ENCODE measurements at regions not wholly inside any gene's neighbourhood (a gene's known extent, or its start where the extent isn't known, plus 50 kb on each side); places are given as distances from the start of the nearest gene placed in this dataset.
"Not testable (repeated sequence)": the region's sequence is repeated elsewhere in the genome, so short reads cannot be mapped to it uniquely, and the experiment has no call there.

DNA sequence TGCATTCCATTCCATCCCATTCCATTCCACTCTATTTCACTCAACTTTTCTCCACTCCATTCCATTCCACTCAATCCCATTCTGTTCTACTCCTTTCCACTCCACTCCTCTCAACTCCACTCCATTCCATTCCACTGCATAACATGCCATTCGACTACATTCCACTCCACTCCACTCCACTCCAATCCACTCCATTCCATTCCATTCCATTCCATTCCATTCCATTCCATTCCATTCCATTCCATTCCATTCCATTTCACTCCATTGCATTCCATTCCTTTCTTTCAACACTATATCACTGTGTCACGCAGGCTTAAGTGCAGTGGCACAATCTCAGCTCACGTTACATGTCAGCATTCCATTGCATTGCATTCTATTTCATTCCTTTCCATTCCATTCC is 1430.4 kb downstream of the TSPY10 start:
- DNase-seq (ENCODE audit: low spot score), result not testable (repeated sequence)

- peak; percentile 33 for DNase-seq (ENCODE audit: low spot score)
Measured at GRCh38 chrY:10973422-10973821, 1445.7 kb downstream of the TSPY10 start.

DNA sequence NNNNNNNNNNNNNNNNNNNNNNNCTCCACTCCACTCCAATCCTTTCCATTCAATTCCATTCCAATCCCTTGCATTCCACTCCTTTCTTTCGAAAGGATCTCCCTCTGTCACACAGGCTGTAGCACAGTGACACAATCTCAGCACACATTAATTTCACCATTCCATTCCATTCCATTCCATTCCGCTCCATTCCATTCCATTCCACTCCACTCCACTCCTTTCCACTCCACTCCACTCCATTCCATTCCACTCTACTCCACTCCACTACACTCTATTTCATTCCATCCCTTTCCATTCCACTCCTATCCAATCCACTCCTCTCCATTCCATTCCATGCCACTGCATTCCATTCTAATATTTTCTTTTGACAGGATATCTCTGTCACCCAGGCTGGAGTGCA is 1459.0 kb downstream of the TSPY10 start:
- no peak for DNase-seq (ENCODE audit: low spot score)

DNA sequence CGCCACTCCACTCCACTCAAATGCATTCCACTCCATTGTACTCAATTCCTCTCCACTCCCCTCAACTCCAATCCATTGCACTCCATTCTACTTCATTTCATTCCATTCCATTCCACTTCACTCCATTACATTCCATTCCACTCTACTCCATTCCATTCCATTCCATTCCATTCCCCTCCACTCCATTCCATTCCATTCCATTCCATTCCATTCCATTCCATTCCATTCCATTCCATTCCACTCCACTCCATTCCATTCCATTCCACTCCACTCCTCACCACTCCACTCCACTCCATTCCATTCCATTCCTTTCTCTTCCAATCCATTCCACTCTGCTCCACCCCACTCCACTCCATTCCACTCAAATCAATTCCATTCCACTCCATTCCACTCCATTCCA is 1459.9 kb downstream of the TSPY10 start:
- DNase-seq (ENCODE audit: low spot score), result no peak

DNA sequence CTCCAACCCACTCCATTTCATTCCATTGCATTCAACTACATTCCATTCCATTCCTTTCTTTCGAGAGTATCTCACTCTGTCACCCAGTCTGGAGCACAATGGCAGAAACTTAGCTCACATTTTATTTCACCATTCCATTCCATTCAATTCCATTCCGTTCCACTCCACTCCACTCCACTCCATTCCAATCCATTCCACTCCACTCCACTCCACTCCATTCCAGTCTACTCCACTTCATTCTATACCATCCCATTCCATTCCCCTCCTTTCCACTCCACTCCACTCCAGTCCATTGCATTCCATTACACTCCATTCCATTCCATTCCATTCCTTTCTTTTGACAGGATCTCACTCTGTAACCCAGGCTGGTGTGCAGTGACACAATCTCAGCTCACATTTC is 1466.3 kb downstream of the TSPY10 start:
- DNase-seq (ENCODE audit: low spot score), result no peak

DNA sequence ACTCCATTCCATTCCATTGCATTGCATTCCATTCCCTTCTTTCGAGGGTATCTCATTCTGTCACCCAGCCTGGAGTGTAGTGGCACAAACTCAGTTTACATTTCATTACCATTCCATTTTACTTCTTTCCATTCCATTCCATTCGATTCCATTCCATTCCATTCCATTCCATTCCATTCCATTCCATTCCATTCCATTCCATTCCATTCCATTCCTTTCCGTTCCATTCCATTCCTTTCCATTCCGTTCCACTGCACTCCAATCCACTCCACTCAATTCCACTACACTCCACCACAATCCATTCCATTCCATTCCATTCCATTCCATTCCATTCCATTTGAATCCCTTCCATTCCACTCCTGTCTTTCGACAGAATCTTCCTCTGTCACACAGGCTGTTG is 1472.0 kb downstream of the TSPY10 start:
- DNase-seq (ENCODE audit: low spot score), result not testable (repeated sequence)

GRCh38 chrY:11014229-11014628 is 1486.5 kb downstream of the TSPY10 start:
- DNase-seq (ENCODE audit: low spot score), result not testable (repeated sequence)

DNA sequence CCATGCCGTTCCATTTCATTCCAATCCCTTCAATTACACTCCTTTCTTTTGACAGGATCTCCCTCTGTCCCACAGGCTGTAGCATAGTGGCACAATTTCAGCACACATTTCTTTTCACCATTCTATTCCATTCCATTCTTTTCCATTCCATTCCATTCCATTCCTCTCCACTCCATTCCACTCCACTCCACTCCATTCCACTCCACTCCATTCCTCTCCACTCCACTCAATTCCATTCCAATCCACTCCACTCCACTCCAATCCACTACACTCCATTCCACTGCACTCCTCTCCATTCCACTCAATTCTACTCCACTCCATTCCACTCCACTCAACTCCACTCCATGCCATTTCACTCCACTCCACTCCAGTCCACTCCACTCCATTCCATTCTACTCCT is 1495.1 kb downstream of the TSPY10 start:
- DNase-seq (ENCODE audit: low spot score), result no peak

DNA sequence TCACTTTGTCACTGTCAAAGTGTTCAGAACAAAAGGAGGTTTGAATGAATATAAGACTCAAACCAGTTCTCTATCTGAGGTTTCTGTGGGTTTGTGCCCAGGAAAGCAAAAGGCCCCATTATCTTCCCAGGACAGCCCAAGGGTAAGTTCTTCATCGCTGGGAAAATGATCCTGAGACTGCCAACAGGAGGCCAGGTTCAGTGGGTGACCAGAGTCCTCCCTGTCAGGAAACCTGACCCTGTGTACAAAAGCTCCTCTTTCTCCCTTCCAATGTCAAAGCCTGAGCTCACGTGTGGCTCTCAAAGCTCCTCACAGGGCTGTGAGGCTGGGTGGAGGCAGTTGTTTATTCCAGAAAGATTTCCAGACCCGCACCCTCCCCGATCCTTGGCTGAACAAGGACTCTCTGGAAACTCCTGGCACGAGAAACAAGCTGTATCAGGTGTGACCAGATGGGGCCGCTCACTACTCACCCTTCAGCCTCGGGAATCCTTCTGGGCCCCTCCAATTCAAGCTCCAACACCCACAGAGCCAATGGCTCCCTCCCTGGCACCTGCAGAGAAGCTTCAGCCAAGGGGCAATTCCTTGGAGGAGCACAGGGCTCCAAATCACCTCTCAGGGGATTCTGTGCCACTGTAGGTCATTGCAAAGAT is 1516.7 kb downstream of the TSPY10 start:
- no peak for DNase-seq (ENCODE audit: low spot score)

DNA sequence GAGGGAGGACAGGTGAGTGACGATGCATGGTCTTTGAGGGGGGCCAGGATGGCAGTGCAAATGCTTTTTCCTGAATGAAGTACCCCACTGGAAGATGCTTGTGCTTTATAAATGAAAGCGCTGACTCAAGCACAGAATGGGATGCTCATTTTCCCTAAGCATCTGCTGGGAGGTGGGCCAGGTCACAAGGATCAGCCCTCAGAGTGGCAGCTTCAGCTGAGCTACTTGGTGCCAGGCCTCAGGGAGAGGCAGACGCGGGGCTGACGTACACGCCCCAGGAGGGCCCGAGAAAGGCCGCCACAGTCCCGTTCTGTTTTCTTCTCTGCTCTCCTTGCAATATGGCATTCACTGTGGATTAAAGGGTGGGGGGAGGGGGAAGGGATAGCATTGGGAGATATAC is 1535.8 kb downstream of the TSPY10 start:
- no peak for DNase-seq (ENCODE audit: low spot score)

DNA sequence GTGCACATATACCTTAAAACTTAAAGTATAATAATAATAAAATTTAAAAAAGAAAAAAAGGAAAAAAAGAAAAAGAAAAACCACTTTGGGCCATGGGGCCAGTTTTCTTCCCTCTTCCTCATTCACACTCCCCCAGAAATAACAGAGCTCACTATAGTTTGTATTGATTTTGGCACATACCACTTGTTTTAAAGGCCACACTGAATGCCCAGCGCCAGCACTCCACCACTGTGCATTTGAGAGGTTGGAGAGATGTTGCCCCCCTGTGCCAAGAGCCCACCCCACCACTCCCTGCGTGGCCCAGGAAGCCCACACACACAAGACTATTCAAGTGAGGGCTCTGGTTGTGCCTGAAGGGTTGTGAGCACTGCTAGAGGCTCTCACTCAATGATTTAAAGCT is 1536.3 kb downstream of the TSPY10 start:
- DNase-seq (ENCODE audit: low spot score), result no peak

DNA sequence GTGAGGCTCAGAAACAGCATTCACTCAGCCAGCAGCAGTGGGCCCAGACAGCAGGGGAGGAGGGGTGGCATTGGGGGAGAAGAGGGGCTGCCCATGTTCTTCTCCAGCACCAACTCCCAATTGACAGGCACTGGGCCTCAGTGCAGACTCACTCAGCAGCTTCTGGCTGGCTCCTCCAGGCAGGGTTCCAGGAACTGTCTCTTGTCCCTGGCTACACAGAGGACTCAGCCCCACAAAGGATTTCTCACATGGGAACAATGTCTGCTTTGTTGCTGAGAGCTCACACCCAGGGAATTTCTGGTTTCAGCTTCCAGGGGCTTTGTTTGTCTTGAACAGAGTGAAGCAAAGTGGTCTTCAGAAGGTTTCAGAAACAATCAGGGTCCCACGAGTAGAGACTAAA is 1536.7 kb downstream of the TSPY10 start:
- no peak for DNase-seq (ENCODE audit: low spot score)

- DNase-seq (ENCODE audit: low spot score), result no peak
Measured at GRCh38 chrY:11069271-11069670, 1541.6 kb downstream of the TSPY10 start.

- DNase-seq (ENCODE audit: low spot score), result no peak
Measured at GRCh38 chrY:11070250-11071113, 1542.8 kb downstream of the TSPY10 start.

GRCh38 chrY:11085801-11086200 is 1558.1 kb downstream of the TSPY10 start:
- DNase-seq (ENCODE audit: low spot score), result not testable (repeated sequence)

GRCh38 chrY:11097498-11097897 is 1569.8 kb downstream of the TSPY10 start:
- DNase-seq (ENCODE audit: low spot score), result not testable (repeated sequence)

- DNase-seq (ENCODE audit: low spot score), result not testable (repeated sequence)
Measured at GRCh38 chrY:11098419-11098818, 1570.7 kb downstream of the TSPY10 start.

DNA sequence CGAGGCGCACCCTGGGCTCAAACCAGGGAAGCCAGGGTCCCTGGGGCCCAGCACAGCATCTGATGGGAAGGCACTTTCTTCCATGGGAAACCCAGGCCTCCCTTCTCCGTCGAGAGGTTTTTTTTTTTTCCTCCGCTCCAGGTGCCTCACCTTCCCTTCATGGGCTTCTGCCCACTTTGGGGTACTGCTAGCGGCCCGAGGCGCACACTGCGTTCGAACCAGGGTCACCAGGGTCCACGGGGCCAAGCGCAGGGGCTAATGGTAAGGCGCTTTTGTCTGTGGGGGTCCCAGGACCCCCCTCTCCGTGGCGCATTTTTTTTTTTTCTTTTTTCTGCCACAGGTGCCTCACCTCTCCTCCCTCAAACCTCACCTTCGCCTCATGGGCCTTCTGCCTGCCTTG is 1571.3 kb downstream of the TSPY10 start:
- no peak for DNase-seq (ENCODE audit: low spot score)

GRCh38 chrY:11100472-11100871 is 1572.8 kb downstream of the TSPY10 start:
- DNase-seq (ENCODE audit: low spot score), result not testable (repeated sequence)

DNA sequence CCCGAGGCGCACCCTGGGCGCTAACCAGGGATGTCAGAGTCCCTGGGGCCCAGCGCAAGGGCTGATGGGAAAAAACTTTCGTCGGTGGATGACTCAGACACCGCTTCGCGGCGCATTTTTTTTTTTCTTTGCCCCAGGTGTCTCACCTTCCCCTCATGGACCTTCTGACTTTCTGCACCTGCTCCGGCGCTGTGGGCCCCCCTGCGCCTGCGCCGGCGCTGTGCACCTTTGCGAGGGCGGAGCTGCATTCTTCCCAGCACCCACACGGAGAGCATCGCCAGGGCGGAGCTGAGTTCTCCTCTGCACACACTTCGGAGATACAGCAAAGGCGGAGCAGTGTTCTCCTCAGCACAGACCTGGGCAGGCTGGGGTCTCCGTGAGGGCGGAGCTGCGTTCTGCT is 1575.3 kb downstream of the TSPY10 start:
- DNase-seq (ENCODE audit: low spot score), result not testable (repeated sequence)

- not testable (repeated sequence) for DNase-seq (ENCODE audit: low spot score)
Measured at GRCh38 chrY:11107127-11107918, 1579.6 kb downstream of the TSPY10 start.

- not testable (repeated sequence) for DNase-seq (ENCODE audit: low spot score)
Measured at GRCh38 chrY:11151724-11152123, 1549.3 kb upstream of the USP9Y start.
